IMR-90 (cell line): ENCODE measurements at regions not wholly inside any gene's neighbourhood (a gene's known extent, or its start where the extent isn't known, plus 50 kb on each side); places are given as distances from the start of the nearest gene placed in this dataset.

Experiments used
- ATAC-seq: fragments of 200-7000 bp; cut with Tn5 transposase; 2 replicates; pipeline ENCODE4 v1.9.1; 2020; ENCODE audit warnings: low read depth, mild to moderate bottlenecking, moderate library complexity
- BruUV-seq: library from RNA; stranded (reverse); fragments of 400-500 nt; replicated peaks from 2 replicates; lab custom pipeline; 2021; lab: Mats Ljungman, UMichigan
- CTCF ChIA-PET: fragments of 300-600 bp; formaldehyde crosslinking; extraction: SDS; loops from one replicate; lab custom pipeline; 2021; ENCODE audit warnings: antibody characterized with exemption; lab: Yijun Ruan, JAX
- POLR2A ChIA-PET: fragments of 300-600 bp; sonication (Branson Sonifier 250); formaldehyde crosslinking; loops from one replicate; lab custom pipeline; 2022; ENCODE audit warnings: antibody characterized with exemption; ENCODE audit not compliant: unreplicated experiment; lab: Charles Lee
- DNase-seq: peaks from one replicate; pipeline ENCODE4 v3.0.0; 2013
- H2AFZ ChIP-seq: replicated peaks from 2 replicates; pipeline ENCODE3; 2013; ENCODE audit warnings: low read length, mild to moderate bottlenecking; ENCODE audit not compliant: poor library complexity
- H2AK5ac ChIP-seq: 2 replicates; pipeline ENCODE4 v1.6.1; 2013; ENCODE audit warnings: low read depth, low read length, inconsistent platforms
- H2AK9ac ChIP-seq: replicated peaks from 2 replicates; pipeline ENCODE3; 2013; ENCODE audit warnings: mild to moderate bottlenecking, low read depth, low read length, moderate library complexity; ENCODE audit not compliant: poor library complexity
- H2BK120ac ChIP-seq: 2 replicates; pipeline ENCODE4 v1.6.1; 2013; ENCODE audit warnings: low read depth, low read length, inconsistent platforms
- H2BK15ac ChIP-seq: 3 replicates; pipeline ENCODE4 v1.6.1; 2013; ENCODE audit warnings: low read depth, low read length, inconsistent platforms
- H2BK20ac ChIP-seq: 2 replicates; pipeline ENCODE4 v1.6.1; 2013; ENCODE audit warnings: low read depth, mild to moderate bottlenecking, inconsistent platforms, low read length, moderate library complexity
- H2BK5ac ChIP-seq: 2 replicates; pipeline ENCODE4 v1.6.1; 2013; ENCODE audit warnings: mild to moderate bottlenecking, low read depth, low read length, inconsistent platforms; ENCODE audit not compliant: poor library complexity, severe bottlenecking
- H3K14ac ChIP-seq: replicated peaks from 2 replicates; pipeline ENCODE4 v1.6.1; 2013; ENCODE audit warnings: low read depth, low read length, inconsistent platforms
- H3K18ac ChIP-seq: 2 replicates; pipeline ENCODE4 v1.6.1; 2013; ENCODE audit warnings: low read depth, low read length, control low read depth
- H3K23ac ChIP-seq: 2 replicates; pipeline ENCODE4 v1.6.1; 2013; ENCODE audit warnings: low read depth, low read length, inconsistent platforms
- H3K27ac ChIP-seq: 2 replicates; pipeline ENCODE4 v1.5.1; 2013; ENCODE audit warnings: mild to moderate bottlenecking, control low read depth, low read length; ENCODE audit not compliant: insufficient read depth
- H3K27me3 ChIP-seq: 2 replicates; pipeline ENCODE4 v1.6.1; 2013; ENCODE audit warnings: low read length; ENCODE audit not compliant: control insufficient read depth, insufficient read depth
- H3K36me3 ChIP-seq: 2 replicates; pipeline ENCODE4 v1.6.1; 2013; ENCODE audit warnings: low read length, mixed read lengths; ENCODE audit not compliant: control insufficient read depth, insufficient read depth
- H3K4ac ChIP-seq: 2 replicates; pipeline ENCODE4 v1.6.1; 2013; ENCODE audit warnings: low read depth, low read length, inconsistent platforms
- H3K4me1 ChIP-seq: 2 replicates; pipeline ENCODE4 v1.6.1; 2013; ENCODE audit warnings: low read length, mixed read lengths; ENCODE audit not compliant: control insufficient read depth, insufficient read depth
- H3K4me2 ChIP-seq: 2 replicates; pipeline ENCODE4 v1.6.1; 2013; ENCODE audit warnings: low read depth, mild to moderate bottlenecking, control low read depth, low read length, moderate library complexity
- H3K4me3 ChIP-seq: 2 replicates; pipeline ENCODE4 v1.5.1; 2013; ENCODE audit warnings: low read depth, mild to moderate bottlenecking, control low read depth, low read length, moderate library complexity; ENCODE audit not compliant: insufficient read depth
- H3K56ac ChIP-seq: 2 replicates; pipeline ENCODE4 v1.6.1; 2013; ENCODE audit warnings: low read length, inconsistent platforms; ENCODE audit not compliant: insufficient read depth; ENCODE audit errors: extremely low read depth
- H3K79me1 ChIP-seq, 2 experiments: 2 replicates each; pipeline ENCODE4 v1.6.1; 2013; ENCODE audit warnings: low read length in 2 of 2, inconsistent platforms in 1 of 2, low read depth in 1 of 2
- H3K9ac ChIP-seq: 2 replicates; pipeline ENCODE4 v1.6.1; 2013; ENCODE audit warnings: low read depth, low read length, control low read depth
- H3K9me1 ChIP-seq: 2 replicates; pipeline ENCODE4 v1.6.1; 2013; ENCODE audit warnings: low read length, inconsistent platforms; ENCODE audit not compliant: insufficient read depth
- H3K9me3 ChIP-seq: 2 replicates; pipeline ENCODE4 v1.6.1; 2013; ENCODE audit warnings: low read length; ENCODE audit not compliant: control insufficient read depth, insufficient read depth
- H4K20me1 ChIP-seq: 2 replicates; pipeline ENCODE4 v1.6.1; 2013; ENCODE audit warnings: low read length, inconsistent platforms; ENCODE audit not compliant: insufficient read depth
- H4K5ac ChIP-seq: 2 replicates; pipeline ENCODE4 v1.6.1; 2013; ENCODE audit warnings: mild to moderate bottlenecking, low read depth, low read length, control low read depth
- H4K8ac ChIP-seq, 2 experiments: 2 replicates each; pipeline ENCODE4 v1.6.1; 2013; ENCODE audit warnings: low read depth in 2 of 2, low read length in 2 of 2, control low read depth in 1 of 2, inconsistent platforms in 1 of 2
- H4K91ac ChIP-seq: 2 replicates; pipeline ENCODE4 v1.6.1; 2013; ENCODE audit warnings: low read depth, low read length, inconsistent platforms; ENCODE audit not compliant: insufficient read depth
- CEBPB ChIP-seq: IDR thresholded peaks from 2 replicates; pipeline ENCODE4 v1.6.1; 2012; ENCODE audit warnings: low read depth, low read length, improper control_type of control experiment
- CHD1 ChIP-seq: IDR thresholded peaks from 2 replicates; pipeline ENCODE4 v1.6.1; 2012; ENCODE audit warnings: low read depth, low read length, improper control_type of control experiment
- MXI1 ChIP-seq: IDR thresholded peaks from 2 replicates; pipeline ENCODE4 v1.6.1; 2012; ENCODE audit warnings: low read depth, mild to moderate bottlenecking, low read length, moderate library complexity, borderline replicate concordance
- POLR2A ChIP-seq: IDR thresholded peaks from 2 replicates; pipeline ENCODE4 v1.6.1; 2012; ENCODE audit warnings: mild to moderate bottlenecking, low read depth, low read length
- RAD21 ChIP-seq: IDR thresholded peaks from 2 replicates; pipeline ENCODE4 v1.6.1; 2012; ENCODE audit warnings: low read length, improper control_type of control experiment
- RCOR1 ChIP-seq: IDR thresholded peaks from 2 replicates; pipeline ENCODE4 v1.6.1; 2012; ENCODE audit warnings: mild to moderate bottlenecking, low read length, improper control_type of control experiment; ENCODE audit not compliant: insufficient replicate concordance
- RFX5 ChIP-seq: IDR thresholded peaks from 2 replicates; pipeline ENCODE4 v1.8.0; 2012; ENCODE audit warnings: low read depth, mild to moderate bottlenecking, low read length, moderate library complexity
- WGBS, 2 experiments: methylation state at CpG; one replicate each; pipeline versions ENCODE4 v1.1.5 to v1.1.7; 2013; ENCODE audit warnings: missing lambda C conversion rate in 2 of 2; ENCODE audit not compliant: insufficient read length in 1 of 2; ENCODE audit errors: extremely low coverage in 2 of 2; 5-methylcytosine and 5-hydroxymethylcytosine counted together
- dilution Hi-C: fragments of 300-500 bp; cut with HindIII; formaldehyde crosslinking; loops from one replicate; pipeline ENCODE4 v1.14.3; 2018; ENCODE audit warnings: low sequenced_read_pairs; ENCODE audit not compliant: unreplicated experiment
- in situ Hi-C: fragments of 300-500 bp; cut with MboI; formaldehyde crosslinking; loops from 3 replicates; pipeline ENCODE4 v1.14.3; 2019; ENCODE audit warnings: low sequenced_read_pairs, inconsistent platforms, mixed read lengths
- intact Hi-C: fragments of 100-400 bp; cut with micrococcal nuclease; formaldehyde crosslinking; loops from 2 replicates; pipeline ENCODE4 v1.10.0; 2022
- TF ChIP-seq, protein P1 (sequence below): fragments of 150-350 bp; IDR thresholded peaks from 2 replicates; pipeline ENCODE4 v1.6.1; 2016; ENCODE audit warnings: low read depth, mild to moderate bottlenecking, low read length, moderate library complexity, borderline replicate concordance

DNA sequence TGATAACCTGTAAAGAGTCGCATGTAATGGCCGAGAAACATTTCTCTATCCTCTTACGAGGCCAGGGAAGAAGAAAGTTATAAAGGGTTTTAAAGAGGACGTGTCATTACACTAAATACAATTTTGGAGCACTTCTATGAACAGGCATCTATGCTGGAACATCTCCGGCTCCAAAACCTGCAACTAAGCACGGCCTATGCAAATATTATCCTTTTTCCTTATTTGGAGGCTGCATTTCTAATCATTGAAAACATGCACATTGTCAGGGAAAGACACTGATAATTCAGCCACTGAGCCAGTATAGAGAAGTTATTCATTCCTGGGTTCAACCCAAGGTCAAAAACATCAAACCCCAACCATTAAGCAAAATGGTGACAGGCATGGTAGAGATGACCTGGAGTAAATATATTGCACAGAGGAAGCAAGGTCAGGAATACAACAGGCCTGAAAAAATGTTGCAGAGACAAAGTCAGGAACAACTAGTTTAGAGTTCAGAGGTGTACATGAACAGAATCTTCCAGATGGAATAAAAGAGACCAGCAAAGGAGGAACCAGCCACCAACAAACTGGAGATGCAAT lies 674.1 kb downstream of the NR2F1-AS1 start:
- no peak overlapping the region for H4K5ac ChIP-seq
- peak overlapping the region; percentile 24; the same call in 1 of the 2 replicates for H3K23ac ChIP-seq
- no peaks in the 10 kb centered on the region for H3K36me3 ChIP-seq
- peak overlapping the region; percentile 29; the same call in 1 of the 2 replicates for H2BK20ac ChIP-seq
- peak overlapping the region in 1 of 2 experiments; percentile 21; a peak in 1 of 4 replicates for H4K8ac ChIP-seq
- in situ Hi-C loops (loop anchor here (25.0 kb wide), 1 partner anchor 680 kb away; the partner anchor contains the start of genes NR2F1 and NR2F1-AS1), dilution Hi-C loops (no loop called here), intact Hi-C loops (loop anchor here (5.0 to 10.0 kb wide), 2 partner anchors 342 to 600 kb away; no protein-coding TSS in a partner anchor)
- POLR2A ChIA-PET = no interaction called here
- DNase-seq (no peak), ATAC-seq (no peak)
- no peak overlapping the region for H3K56ac ChIP-seq
- no peak for TF ChIP-seq CEBPB
- TF ChIP-seq RAD21 = no peak
- TF ChIP-seq MXI1 = no peak
- no peak for TF ChIP-seq RCOR1
- no peak for TF ChIP-seq POLR2A
- TF ChIP-seq CHD1 = no peak
- no peak for TF ChIP-seq RFX5
- TF ChIP-seq, protein P1, sequence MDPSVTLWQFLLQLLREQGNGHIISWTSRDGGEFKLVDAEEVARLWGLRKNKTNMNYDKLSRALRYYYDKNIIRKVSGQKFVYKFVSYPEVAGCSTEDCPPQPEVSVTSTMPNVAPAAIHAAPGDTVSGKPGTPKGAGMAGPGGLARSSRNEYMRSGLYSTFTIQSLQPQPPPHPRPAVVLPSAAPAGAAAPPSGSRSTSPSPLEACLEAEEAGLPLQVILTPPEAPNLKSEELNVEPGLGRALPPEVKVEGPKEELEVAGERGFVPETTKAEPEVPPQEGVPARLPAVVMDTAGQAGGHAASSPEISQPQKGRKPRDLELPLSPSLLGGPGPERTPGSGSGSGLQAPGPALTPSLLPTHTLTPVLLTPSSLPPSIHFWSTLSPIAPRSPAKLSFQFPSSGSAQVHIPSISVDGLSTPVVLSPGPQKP = no peak
- no peak overlapping the region for H3K9ac ChIP-seq
- WGBS, 2 experiments = no CpG with 5 or more reads among the region's 6 CpGs
- H3K18ac ChIP-seq = peak overlapping the region; percentile 23; the same call in 1 of the 2 replicates
- H3K4ac ChIP-seq = no peak overlapping the region
- H2AK9ac ChIP-seq = no peak overlapping the region
- H3K27me3 ChIP-seq = no peaks in the 10 kb centered on the region
- H3K4me3 ChIP-seq = no peak overlapping the region
- H3K14ac ChIP-seq = 0 out of 2 replicates have a peak overlapping the region, but pooled peaks have one; percentile 32
- no peaks in the 10 kb centered on the region for H3K9me3 ChIP-seq
- H4K91ac ChIP-seq = no peak overlapping the region
- H2BK5ac ChIP-seq = no peak overlapping the region
- peaks cover 3% of the 10 kb centered on the region for H3K4me1 ChIP-seq
- H4K20me1 ChIP-seq = no peaks in the 10 kb centered on the region
- no peak overlapping the region for H2BK120ac ChIP-seq
- H3K27ac ChIP-seq = no peak overlapping the region
- no peaks in the 10 kb centered on the region for H3K79me1 ChIP-seq
- no peak overlapping the region for H2AFZ ChIP-seq
- H3K9me1 ChIP-seq = 0 out of 2 replicates have a peak, but pooled peaks cover 3% of the 10 kb centered on the region
- H3K4me2 ChIP-seq = no peak overlapping the region
- BruUV-seq = no TSS peak
- CTCF ChIA-PET = interaction anchor here (0.6 kb wide), 1 partner anchor 50 kb away, joined by 3 read pairs; no protein-coding TSS in a partner anchor
- 0 out of 2 replicates have a peak overlapping the region, but pooled peaks have one; percentile 27 for H2AK5ac ChIP-seq
- 0 out of 3 replicates have a peak overlapping the region, but pooled peaks have one; percentile 15 for H2BK15ac ChIP-seq
